CD4-positive, CD25-positive, alpha-beta regulatory T cell (primary cell): ENCODE measurements at regions not wholly inside any gene's neighbourhood (a gene's known extent, or its start where the extent isn't known, plus 50 kb on each side); places are given as distances from the start of the nearest gene placed in this dataset.
A peak's percentile ranks its signal among the peaks of the same experiment; 100 is the strongest.

Experiments used
- ATAC-seq, 2 donors: fragments of 150-1000 bp; cut with Tn5 transposase; one replicate each; pipeline ENCODE4 v1.10.0; 2021; ENCODE audit warnings: low read depth in 2 of 2, moderate number of reproducible peaks in 2 of 2, moderate library complexity in 1 of 2
- DNase-seq, 3 donors: peaks; one replicate each; pipeline versions ENCODE4 v3.0.0 to v3.0.0-alpha.2; 2012 to 2022; ENCODE audit warnings: mixed read lengths in 1 of 3
- H3K27ac ChIP-seq: one replicate; pipeline ENCODE4 v1.7.0; 2013; ENCODE audit warnings: mild to moderate bottlenecking, low read length; ENCODE audit not compliant: insufficient read depth, poor library complexity, severe bottlenecking
- H3K27me3 ChIP-seq: one replicate; pipeline ENCODE4 v1.7.0; 2013; ENCODE audit warnings: low read length; ENCODE audit not compliant: control insufficient read depth, insufficient read depth
- H3K36me3 ChIP-seq: one replicate; pipeline ENCODE4 v1.7.0; 2013; ENCODE audit warnings: mild to moderate bottlenecking, low read length, moderate library complexity; ENCODE audit not compliant: control insufficient read depth, insufficient read depth
- H3K4me1 ChIP-seq: 2 replicates; pipeline ENCODE4 v1.7.0; 2013; ENCODE audit warnings: mild to moderate bottlenecking, low read length; ENCODE audit not compliant: insufficient read depth, control insufficient read depth, poor library complexity, severe bottlenecking
- H3K4me3 ChIP-seq: one replicate; pipeline ENCODE4 v1.7.0; 2013; ENCODE audit warnings: low read depth, mild to moderate bottlenecking, low read length, moderate library complexity
- H3K9me3 ChIP-seq, 2 experiments: 1 replicate in 1 of 2; 2 replicates in 1 of 2; pipeline ENCODE4 v1.7.0; 2013; ENCODE audit warnings: low read length in 2 of 2, mild to moderate bottlenecking in 1 of 2, moderate library complexity in 1 of 2; ENCODE audit not compliant: control insufficient read depth in 2 of 2
- H3K27ac Mint-ChIP-seq, 3 donors: one replicate each; pipeline ENCODE4 v1.8.0; 2020 to 2022; ENCODE audit warnings: mild to moderate bottlenecking in 3 of 3, mixed read lengths in 3 of 3, moderate library complexity in 2 of 3
- H3K27me3 Mint-ChIP-seq: one replicate; pipeline ENCODE4 v1.8.0; 2022; ENCODE audit warnings: mild to moderate bottlenecking, mixed read lengths
- H3K36me3 Mint-ChIP-seq: one replicate; pipeline ENCODE4 v1.8.0; 2020; ENCODE audit warnings: mixed read lengths
- H3K4me1 Mint-ChIP-seq, 4 donors: one replicate each; pipeline ENCODE4 v1.8.0; 2020 to 2022; ENCODE audit warnings: mixed read lengths in 4 of 4, mild to moderate bottlenecking in 1 of 4
- H3K4me3 Mint-ChIP-seq, 4 donors: one replicate each; pipeline ENCODE4 v1.8.0; 2020 to 2022; ENCODE audit warnings: mild to moderate bottlenecking in 4 of 4, mixed read lengths in 4 of 4, moderate library complexity in 3 of 4
- H3K9me3 Mint-ChIP-seq, 7 donors: one replicate each; pipeline ENCODE4 v1.8.0; 2020 to 2022; ENCODE audit warnings: mixed read lengths in 7 of 7, mild to moderate bottlenecking in 3 of 7, moderate library complexity in 2 of 7

- H3K4me3 Mint-ChIP-seq, result no peak overlapping the region
These were observed 362.7 kb upstream of the DDI1 start for GRCh38 chr11:103673773-103674172.

GRCh38 chr11:103676413-103676812, 360.0 kb upstream of the DDI1 start:
- Mint-ChIP-seq H3K4me3 (no peak overlapping the region), H3K9me3 (peaks cover 0 to 2% (median 0%) of the 10 kb centered on the region in 7 donors), H3K36me3 (no peaks in the 10 kb centered on the region), H3K4me1 (no peaks in the 10 kb centered on the region), H3K27me3 (peaks cover 5% of the 10 kb centered on the region), H3K27ac (no peak overlapping the region)
- no peaks in the 10 kb centered on the region for H3K4me1 ChIP-seq
- DNase-seq (no peak), ATAC-seq (no peak)
- H3K27ac ChIP-seq, result no peak overlapping the region
- no peaks in the 10 kb centered on the region for H3K36me3 ChIP-seq
- H3K4me3 ChIP-seq, result no peak overlapping the region
- no peaks in the 10 kb centered on the region for H3K27me3 ChIP-seq
- H3K9me3 ChIP-seq, result no peaks in the 10 kb centered on the region

More at GRCh38 chr11:103673773-103674172, 362.7 kb upstream of the DDI1 start:
- H3K27ac ChIP-seq, result no peak overlapping the region
- no peaks in the 10 kb centered on the region for H3K4me1 Mint-ChIP-seq
- no peaks in the 10 kb centered on the region for H3K36me3 ChIP-seq
- DNase-seq, result no peak
- H3K9me3 Mint-ChIP-seq, result peaks cover 0 to 2% (median 0%) of the 10 kb centered on the region in 7 donors
- H3K36me3 Mint-ChIP-seq, result no peaks in the 10 kb centered on the region
- no peaks in the 10 kb centered on the region for H3K9me3 ChIP-seq
- H3K27ac Mint-ChIP-seq, result no peak overlapping the region
- H3K27me3 ChIP-seq, result no peaks in the 10 kb centered on the region
- H3K4me3 ChIP-seq, result no peak overlapping the region
- H3K4me1 ChIP-seq, result no peaks in the 10 kb centered on the region
- ATAC-seq, result no peak
- peaks cover 5% of the 10 kb centered on the region for H3K27me3 Mint-ChIP-seq

GRCh38 chr11:103680826-103681225, 355.6 kb upstream of the DDI1 start:
- no peak for DNase-seq
- Histone ChIP-seq H3K4me3 (no peak overlapping the region), H3K27me3 (peaks cover 2% of the 10 kb centered on the region), H3K9me3 (no peaks in the 10 kb centered on the region), H3K4me1 (no peaks in the 10 kb centered on the region), H3K27ac (no peak overlapping the region), H3K36me3 (no peaks in the 10 kb centered on the region)
- H3K27me3 Mint-ChIP-seq, result no peaks in the 10 kb centered on the region
- H3K27ac Mint-ChIP-seq, result no peak overlapping the region
- peaks cover 0 to under 1% (median 0%) of the 10 kb centered on the region in 7 donors for H3K9me3 Mint-ChIP-seq
- H3K4me3 Mint-ChIP-seq, result no peak overlapping the region
- no peak for ATAC-seq
- peaks cover 0 to 9% (median 4%) of the 10 kb centered on the region in 4 donors for H3K4me1 Mint-ChIP-seq
- no peaks in the 10 kb centered on the region for H3K36me3 Mint-ChIP-seq

- H3K27ac Mint-ChIP-seq, result no peak overlapping the region
- H3K9me3 Mint-ChIP-seq, result no peaks in the 10 kb centered on the region
- DNase-seq, result no peak
- H3K4me3 ChIP-seq, result no peak overlapping the region
- H3K4me1 Mint-ChIP-seq, result peaks cover 0 to 9% (median 4%) of the 10 kb centered on the region in 4 donors
- H3K4me3 Mint-ChIP-seq, result no peak overlapping the region
- H3K27me3 Mint-ChIP-seq, result no peaks in the 10 kb centered on the region
- ATAC-seq, result no peak
- H3K36me3 Mint-ChIP-seq, result no peaks in the 10 kb centered on the region
- no peak overlapping the region for H3K27ac ChIP-seq
- H3K9me3 ChIP-seq, result no peaks in the 10 kb centered on the region
- peaks cover 2% of the 10 kb centered on the region for H3K27me3 ChIP-seq
- H3K4me1 ChIP-seq, result no peaks in the 10 kb centered on the region
- no peaks in the 10 kb centered on the region for H3K36me3 ChIP-seq
These were observed 354.6 kb upstream of the DDI1 start for GRCh38 chr11:103681855-103682254.

GRCh38 chr11:103682318-103683184, 353.9 kb upstream of the DDI1 start:
- no peaks in the 10 kb centered on the region for H3K36me3 Mint-ChIP-seq
- no peak overlapping the region for H3K27ac Mint-ChIP-seq

GRCh38 chr11:103683576-103683975, 352.9 kb upstream of the DDI1 start:
- Histone ChIP-seq H3K27ac (no peak overlapping the region), H3K4me3 (no peak overlapping the region), H3K4me1 (no peaks in the 10 kb centered on the region), H3K9me3 (no peaks in the 10 kb centered on the region), H3K27me3 (peaks cover 2% of the 10 kb centered on the region), H3K36me3 (no peaks in the 10 kb centered on the region)
- peaks cover 0 to 1% (median 0%) of the 10 kb centered on the region in 7 donors for H3K9me3 Mint-ChIP-seq
- no peak overlapping the region for H3K4me3 Mint-ChIP-seq
- no peak overlapping the region for H3K27ac Mint-ChIP-seq
- H3K36me3 Mint-ChIP-seq, result no peaks in the 10 kb centered on the region
- ATAC-seq (no peak), DNase-seq (no peak)
- peaks cover 0 to 9% (median 4%) of the 10 kb centered on the region in 4 donors for H3K4me1 Mint-ChIP-seq
- H3K27me3 Mint-ChIP-seq, result no peaks in the 10 kb centered on the region

More at GRCh38 chr11:103682318-103683184, 353.9 kb upstream of the DDI1 start:
- no peak overlapping the region for H3K4me3 ChIP-seq
- H3K27me3 Mint-ChIP-seq, result no peaks in the 10 kb centered on the region
- no peak overlapping the region for H3K4me3 Mint-ChIP-seq
- peaks cover 0 to 9% (median 4%) of the 10 kb centered on the region in 4 donors for H3K4me1 Mint-ChIP-seq
- no peaks in the 10 kb centered on the region for H3K9me3 ChIP-seq
- peaks cover 2% of the 10 kb centered on the region for H3K27me3 ChIP-seq
- no peaks in the 10 kb centered on the region for H3K4me1 ChIP-seq
- ATAC-seq (peak; percentile 78 to 82), DNase-seq (peak; percentile 20 to 71 (median 66))
- no peaks in the 10 kb centered on the region for H3K36me3 ChIP-seq
- H3K9me3 Mint-ChIP-seq, result no peaks in the 10 kb centered on the region
- H3K27ac ChIP-seq, result no peak overlapping the region

- Mint-ChIP-seq H3K36me3 (no peaks in the 10 kb centered on the region), H3K4me1 (no peaks in the 10 kb centered on the region)
- no peaks in the 10 kb centered on the region for H3K36me3 ChIP-seq
These were observed 347.5 kb upstream of the DDI1 start for GRCh38 chr11:103688924-103689323.

GRCh38 chr11:103690356-103690755, 346.1 kb upstream of the DDI1 start:
- Mint-ChIP-seq H3K4me3 (no peak overlapping the region), H3K9me3 (peaks cover 0 to 1% (median 0%) of the 10 kb centered on the region in 7 donors), H3K36me3 (no peaks in the 10 kb centered on the region), H3K27me3 (peaks cover 6% of the 10 kb centered on the region), H3K27ac (no peak overlapping the region), H3K4me1 (no peaks in the 10 kb centered on the region)
- Histone ChIP-seq H3K9me3 (no peaks in the 10 kb centered on the region), H3K4me1 (no peaks in the 10 kb centered on the region), H3K27me3 (no peaks in the 10 kb centered on the region), H3K4me3 (no peak overlapping the region), H3K27ac (no peak overlapping the region), H3K36me3 (no peaks in the 10 kb centered on the region)
- DNase-seq (no peak), ATAC-seq (no peak)

More at GRCh38 chr11:103688924-103689323, 347.5 kb upstream of the DDI1 start:
- no peak overlapping the region for H3K4me3 ChIP-seq
- DNase-seq (no peak), ATAC-seq (no peak)
- H3K9me3 ChIP-seq, result no peaks in the 10 kb centered on the region
- Mint-ChIP-seq H3K27ac (no peak overlapping the region), H3K27me3 (peaks cover under 1% of the 10 kb centered on the region), H3K4me3 (no peak overlapping the region), H3K9me3 (peaks cover 0 to 1% (median 0%) of the 10 kb centered on the region in 7 donors)
- no peaks in the 10 kb centered on the region for H3K27me3 ChIP-seq
- no peaks in the 10 kb centered on the region for H3K4me1 ChIP-seq
- H3K27ac ChIP-seq, result no peak overlapping the region
